ENCODE measurements at regions not wholly inside any gene's neighbourhood (a gene's known extent, or its start where the extent isn't known, plus 50 kb on each side); places are given as distances from the start of the nearest gene placed in this dataset.

DNA sequence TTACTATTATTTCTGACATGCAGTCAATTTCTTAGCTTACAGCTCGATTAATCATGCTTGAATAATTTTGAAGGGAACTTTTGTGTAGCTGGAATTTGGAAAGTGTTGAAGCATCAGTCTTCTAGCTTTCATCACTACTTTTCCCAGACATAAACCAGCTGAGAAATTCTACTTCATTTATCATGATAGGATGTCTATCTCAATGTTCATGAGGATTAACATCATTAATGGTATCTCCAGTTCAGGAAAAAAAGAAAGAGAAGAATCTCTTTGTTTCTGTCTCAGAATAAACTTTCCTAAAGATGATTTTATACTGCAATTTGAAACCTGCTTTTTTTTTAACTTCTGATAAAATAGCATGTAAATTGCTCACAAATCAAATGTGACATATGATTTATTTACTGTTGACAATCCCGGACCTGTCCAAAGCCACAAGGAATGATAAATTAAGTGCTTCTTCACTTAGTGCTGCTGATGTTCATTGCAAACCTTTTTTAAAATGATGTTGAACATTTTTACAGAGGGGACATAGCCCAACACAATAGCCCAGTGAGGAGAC, 412.1 kb upstream of the CLINT1 start:
- no peak overlapping the region for H3K4me3 Mint-ChIP-seq
- no peaks in the 10 kb centered on the region for H3K4me1 Mint-ChIP-seq
- no peaks in the 10 kb centered on the region for H3K9me3 Mint-ChIP-seq
- ATAC-seq (replicated peaks) = no peak
- H3K27ac Mint-ChIP-seq = no peak overlapping the region
- H3K36me3 Mint-ChIP-seq (ENCODE audit: low read depth) = no peaks in the 10 kb centered on the region
- peaks cover 6% of the 10 kb centered on the region for H3K27me3 Mint-ChIP-seq

- Mint-ChIP-seq H3K36me3 (ENCODE audit: low read depth) (no peaks in the 10 kb centered on the region), H3K27me3 (no peaks in the 10 kb centered on the region), H3K4me3 (no peak overlapping the region), H3K4me1 (no peaks in the 10 kb centered on the region), H3K9me3 (no peaks in the 10 kb centered on the region), H3K27ac (no peak overlapping the region)
- ATAC-seq (replicated peaks) = no peak
These were observed 409.3 kb upstream of the CLINT1 start for GRCh38 chr5:158268286-158268685.

- Mint-ChIP-seq H3K4me1 (no peaks in the 10 kb centered on the region), H3K27me3 (no peaks in the 10 kb centered on the region), H3K9me3 (no peaks in the 10 kb centered on the region), H3K36me3 (ENCODE audit: low read depth) (no peaks in the 10 kb centered on the region), H3K4me3 (no peak overlapping the region), H3K27ac (no peak overlapping the region)
- ATAC-seq (replicated peaks) = no peak
These were observed 408.3 kb upstream of the CLINT1 start for GRCh38 chr5:158267228-158267627.

DNA sequence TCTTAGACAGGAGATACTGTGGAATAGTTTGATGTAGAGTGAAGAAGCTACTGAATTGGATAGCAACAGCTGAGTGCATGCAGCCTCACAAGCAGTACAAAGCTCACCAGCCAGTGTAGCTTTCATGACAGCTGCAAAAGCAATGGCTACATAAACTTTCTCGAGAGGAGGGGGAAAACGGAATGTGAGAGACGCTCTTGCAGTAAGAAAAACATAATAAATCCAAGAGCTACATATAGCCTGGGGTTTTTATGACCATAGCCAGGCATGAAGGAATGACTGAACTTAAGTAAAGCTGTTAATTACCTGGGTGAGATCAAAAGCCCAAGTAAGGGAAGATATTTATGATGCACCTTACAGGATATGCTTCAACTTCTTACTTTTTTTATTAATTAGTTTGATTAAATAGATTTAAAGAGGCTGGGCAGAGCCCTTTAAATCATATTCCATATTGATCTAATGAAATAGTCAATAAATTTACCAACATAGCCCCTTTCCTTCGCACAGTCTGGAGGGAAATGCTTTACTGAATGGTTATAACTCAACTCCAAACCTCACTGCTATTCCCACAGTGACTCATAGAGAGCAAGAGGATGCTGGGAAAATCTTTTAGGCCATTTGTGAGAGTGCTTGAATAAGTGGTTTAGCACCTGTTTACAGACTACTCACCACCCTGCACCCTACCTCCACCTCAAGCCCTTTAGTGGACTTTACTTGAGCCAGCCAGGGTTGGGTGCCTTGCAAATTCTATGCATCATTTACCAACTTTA, 407.2 kb upstream of the CLINT1 start:
- no peaks in the 10 kb centered on the region for H3K27me3 Mint-ChIP-seq
- H3K4me3 Mint-ChIP-seq = no peak overlapping the region
- H3K36me3 Mint-ChIP-seq (ENCODE audit: low read depth) = no peaks in the 10 kb centered on the region
- no peak overlapping the region for H3K27ac Mint-ChIP-seq
- no peaks in the 10 kb centered on the region for H3K4me1 Mint-ChIP-seq
- no peaks in the 10 kb centered on the region for H3K9me3 Mint-ChIP-seq
- ATAC-seq (replicated peaks) = no peak

- no peaks in the 10 kb centered on the region for H3K4me1 Mint-ChIP-seq
- no peak overlapping the region for H3K4me3 Mint-ChIP-seq
- no peaks in the 10 kb centered on the region for H3K36me3 Mint-ChIP-seq (ENCODE audit: low read depth)
- no peak overlapping the region for H3K27ac Mint-ChIP-seq
- H3K27me3 Mint-ChIP-seq = no peaks in the 10 kb centered on the region
- no peaks in the 10 kb centered on the region for H3K9me3 Mint-ChIP-seq
- ATAC-seq (replicated peaks) = no peak
These were observed 406.4 kb upstream of the CLINT1 start for GRCh38 chr5:158265346-158265745.

DNA sequence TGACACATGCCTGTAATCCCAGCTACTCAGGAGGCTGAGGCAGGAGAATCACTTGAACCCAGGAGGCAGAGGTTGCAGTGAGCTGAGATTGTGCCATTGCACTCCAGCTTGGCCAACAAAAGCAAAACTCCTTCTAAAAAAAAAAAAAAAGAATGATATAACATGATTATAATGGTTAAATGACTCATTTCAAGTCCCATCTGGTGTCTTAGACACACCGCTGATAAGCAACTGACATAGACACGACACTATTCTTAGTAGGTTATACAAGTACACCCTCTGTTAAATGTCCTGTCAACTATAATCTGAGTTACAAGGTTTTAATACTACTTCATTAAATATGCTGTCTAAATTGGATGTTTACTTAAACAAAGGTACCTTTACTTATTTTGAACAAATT, 405.3 kb upstream of the CLINT1 start:
- Mint-ChIP-seq H3K4me3 (no peak overlapping the region), H3K9me3 (no peaks in the 10 kb centered on the region), H3K36me3 (ENCODE audit: low read depth) (no peaks in the 10 kb centered on the region), H3K27ac (no peak overlapping the region), H3K4me1 (no peaks in the 10 kb centered on the region), H3K27me3 (no peaks in the 10 kb centered on the region)
- no peak for ATAC-seq (replicated peaks)

DNA sequence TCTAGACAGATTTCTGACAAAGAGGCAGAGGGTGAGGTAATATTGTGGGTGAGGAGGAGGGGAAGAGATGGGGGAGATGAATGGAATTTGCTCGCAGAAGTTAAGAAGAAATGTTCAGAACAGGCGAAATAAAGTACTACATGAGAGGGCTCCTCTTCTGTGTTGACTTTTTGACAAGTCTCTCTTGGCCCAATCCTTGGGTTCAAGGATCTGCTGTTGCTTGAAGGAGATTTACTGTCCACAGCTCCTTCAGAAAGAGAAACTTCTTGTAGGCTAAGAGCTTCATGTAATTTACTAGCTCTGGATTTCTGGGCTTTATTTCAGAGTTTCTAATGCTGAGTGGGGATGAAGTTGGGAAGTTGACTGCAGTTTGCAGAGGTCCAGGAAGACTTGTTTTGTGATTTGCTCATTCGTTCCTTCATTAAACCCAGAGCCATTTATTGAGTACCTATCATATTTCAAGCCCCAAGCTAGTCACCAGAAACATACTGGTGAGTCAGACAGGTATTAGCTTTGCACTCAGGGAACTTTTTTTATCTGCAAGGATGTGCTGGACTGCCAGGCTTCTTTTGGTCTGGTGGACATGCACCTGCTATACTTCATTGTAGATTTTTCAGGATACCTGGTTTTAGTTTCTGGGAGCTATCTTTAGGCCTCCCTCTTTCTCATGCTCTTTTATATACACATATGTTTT, 402.9 kb upstream of the CLINT1 start:
- no peak for ATAC-seq (replicated peaks)
- Mint-ChIP-seq H3K4me1 (no peaks in the 10 kb centered on the region), H3K27me3 (no peaks in the 10 kb centered on the region), H3K36me3 (ENCODE audit: low read depth) (no peaks in the 10 kb centered on the region), H3K9me3 (no peaks in the 10 kb centered on the region), H3K27ac (no peak overlapping the region), H3K4me3 (no peak overlapping the region)

DNA sequence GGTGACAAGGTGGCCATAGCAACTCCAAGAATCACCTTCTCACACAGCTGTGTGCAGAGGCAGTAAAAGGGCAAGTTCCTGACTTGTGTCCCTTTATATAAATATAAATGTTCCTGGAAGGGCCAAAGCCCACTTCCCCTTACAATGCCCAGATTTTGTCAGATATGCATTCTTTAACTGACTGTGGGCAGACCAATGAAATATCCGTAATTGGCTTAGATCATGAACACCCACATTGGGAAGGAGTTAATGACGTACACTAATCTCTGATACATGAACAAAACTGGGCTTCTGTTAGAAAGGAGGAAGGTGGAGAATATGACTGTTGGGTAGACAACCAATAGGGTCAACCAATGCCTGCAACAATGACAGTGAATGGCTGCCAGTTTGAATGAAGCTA, 397.2 kb upstream of the CLINT1 start:
- H3K4me3 Mint-ChIP-seq = no peak overlapping the region
- H3K27ac Mint-ChIP-seq = no peak overlapping the region
- no peaks in the 10 kb centered on the region for H3K4me1 Mint-ChIP-seq
- no peaks in the 10 kb centered on the region for H3K36me3 Mint-ChIP-seq (ENCODE audit: low read depth)
- H3K9me3 Mint-ChIP-seq = no peaks in the 10 kb centered on the region
- peaks cover 14% of the 10 kb centered on the region for H3K27me3 Mint-ChIP-seq
- ATAC-seq (replicated peaks) = no peak

DNA sequence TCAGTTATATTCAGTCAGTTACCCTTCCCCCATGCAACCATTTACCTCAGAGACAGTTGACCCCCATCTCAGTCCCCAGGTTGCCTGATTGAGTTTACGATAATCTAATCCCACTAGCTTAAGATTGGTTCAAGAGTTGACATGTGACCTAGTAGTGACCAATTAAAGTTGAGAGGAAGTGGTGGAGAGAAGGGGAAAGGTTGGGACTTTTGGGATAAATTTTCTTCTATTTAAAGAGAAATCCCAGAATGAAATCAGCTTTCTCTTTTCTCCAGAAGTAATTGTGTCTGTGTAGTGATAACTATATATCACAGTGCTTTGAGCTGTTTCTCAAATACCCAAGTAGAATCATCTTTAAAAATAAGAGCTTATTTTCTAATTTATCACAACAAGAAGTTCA, 396.7 kb upstream of the CLINT1 start:
- Mint-ChIP-seq H3K9me3 (no peaks in the 10 kb centered on the region), H3K36me3 (ENCODE audit: low read depth) (no peaks in the 10 kb centered on the region), H3K4me3 (no peak overlapping the region), H3K27ac (no peak overlapping the region), H3K4me1 (no peaks in the 10 kb centered on the region), H3K27me3 (peaks cover 17% of the 10 kb centered on the region)
- no peak for ATAC-seq (replicated peaks)

DNA sequence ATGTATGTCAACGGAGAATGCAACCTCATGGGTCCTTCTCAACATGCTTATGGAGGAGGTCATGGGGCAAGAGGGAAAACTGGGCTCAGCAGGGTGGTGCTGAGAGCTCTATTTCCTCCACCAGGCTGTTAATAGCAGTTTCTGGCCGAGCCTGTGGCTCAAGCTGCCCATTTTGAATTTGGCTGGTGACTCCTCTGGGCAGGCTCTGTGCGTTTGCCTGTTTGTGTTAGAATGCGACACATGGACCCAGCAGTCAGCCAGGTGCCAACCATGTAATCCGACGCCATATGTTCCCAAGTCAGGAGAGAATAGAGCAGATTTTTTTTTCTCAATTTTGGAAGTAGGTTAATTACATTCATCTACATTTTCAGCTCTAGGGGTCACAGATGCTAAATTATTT, 387.7 kb upstream of the CLINT1 start:
- no peaks in the 10 kb centered on the region for H3K4me1 Mint-ChIP-seq
- peaks cover 15% of the 10 kb centered on the region for H3K27me3 Mint-ChIP-seq
- ATAC-seq (replicated peaks) = no peak
- no peaks in the 10 kb centered on the region for H3K9me3 Mint-ChIP-seq
- H3K27ac Mint-ChIP-seq = no peak overlapping the region
- H3K36me3 Mint-ChIP-seq (ENCODE audit: low read depth) = no peaks in the 10 kb centered on the region
- H3K4me3 Mint-ChIP-seq = no peak overlapping the region

GRCh38 chr5:158245513-158245912, 386.6 kb upstream of the CLINT1 start:
- Mint-ChIP-seq H3K4me1 (no peaks in the 10 kb centered on the region), H3K27ac (no peak overlapping the region), H3K9me3 (no peaks in the 10 kb centered on the region), H3K36me3 (ENCODE audit: low read depth) (no peaks in the 10 kb centered on the region), H3K27me3 (peaks cover 11% of the 10 kb centered on the region), H3K4me3 (no peak overlapping the region)
- no peak for ATAC-seq (replicated peaks)

DNA sequence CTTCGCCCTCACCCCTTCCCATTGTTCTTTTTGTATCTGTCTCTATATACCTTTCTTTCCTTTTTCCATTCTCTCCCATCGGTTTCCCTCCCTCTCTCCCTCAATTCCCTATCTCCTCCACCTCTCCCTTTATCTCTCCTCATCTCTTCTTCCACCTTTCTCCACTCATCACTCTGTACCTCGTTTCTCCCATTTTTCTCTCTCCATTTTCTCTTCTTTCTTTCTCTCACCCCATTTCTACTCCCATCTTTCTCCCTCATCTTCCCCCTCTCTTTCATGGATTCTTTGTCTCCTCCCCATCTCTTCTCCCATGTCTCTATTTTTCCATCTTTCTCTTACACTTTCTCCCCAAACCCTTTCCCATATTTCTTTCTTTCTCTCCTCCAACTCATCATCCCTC, 385.9 kb upstream of the CLINT1 start:
- H3K4me1 Mint-ChIP-seq = no peaks in the 10 kb centered on the region
- ATAC-seq (replicated peaks) = no peak
- H3K4me3 Mint-ChIP-seq = no peak overlapping the region
- H3K36me3 Mint-ChIP-seq (ENCODE audit: low read depth) = no peaks in the 10 kb centered on the region
- peaks cover 11% of the 10 kb centered on the region for H3K27me3 Mint-ChIP-seq
- no peaks in the 10 kb centered on the region for H3K9me3 Mint-ChIP-seq
- no peak overlapping the region for H3K27ac Mint-ChIP-seq

DNA sequence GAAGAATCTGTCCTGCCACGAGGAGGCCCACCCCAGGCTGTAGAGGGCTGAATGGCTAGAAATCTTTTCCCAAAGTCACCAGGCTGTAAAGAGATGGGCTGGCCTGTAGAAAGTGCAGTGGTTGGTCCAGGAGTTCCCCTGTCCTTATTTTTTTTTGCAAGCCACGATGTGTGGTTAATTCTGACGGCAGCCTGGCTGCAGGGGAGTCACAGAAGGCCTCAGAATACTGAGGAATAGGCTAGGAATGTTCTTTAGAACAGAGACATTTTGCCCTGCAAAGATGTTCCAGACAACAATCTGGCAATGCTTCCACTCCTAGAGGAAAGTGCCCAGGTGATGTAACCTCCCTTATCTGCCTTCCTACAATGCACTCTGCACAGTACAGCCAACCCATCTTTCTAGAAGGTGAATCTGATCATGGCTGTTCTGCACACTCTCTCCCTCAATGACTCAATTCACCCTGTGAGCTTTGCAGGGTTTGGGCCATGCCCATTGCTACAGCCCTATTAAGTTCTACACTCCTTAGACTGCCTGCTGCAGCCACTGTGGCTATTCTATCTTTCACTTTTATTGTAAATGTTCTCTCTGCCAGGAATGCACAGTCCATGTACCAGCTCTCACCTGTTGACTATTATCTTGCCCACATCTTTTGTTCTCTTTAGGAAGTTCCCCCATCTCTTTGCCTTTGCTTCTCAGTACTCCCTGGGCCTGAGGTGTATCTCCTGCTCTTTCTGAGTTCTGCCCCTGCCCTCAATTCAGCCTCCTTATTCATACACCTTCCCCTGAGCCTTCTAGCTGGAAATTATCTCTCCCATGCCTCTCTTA, 377.8 kb upstream of the CLINT1 start:
- H3K27me3 Mint-ChIP-seq = peaks cover 7% of the 10 kb centered on the region
- no peaks in the 10 kb centered on the region for H3K36me3 Mint-ChIP-seq (ENCODE audit: low read depth)
- H3K27ac Mint-ChIP-seq = no peak overlapping the region
- H3K9me3 Mint-ChIP-seq = no peaks in the 10 kb centered on the region
- no peak overlapping the region for H3K4me3 Mint-ChIP-seq
- no peaks in the 10 kb centered on the region for H3K4me1 Mint-ChIP-seq
- no peak for ATAC-seq (replicated peaks)

- H3K4me3 Mint-ChIP-seq = no peak overlapping the region
- H3K4me1 Mint-ChIP-seq = no peaks in the 10 kb centered on the region
- H3K27me3 Mint-ChIP-seq = peaks cover 7% of the 10 kb centered on the region
- no peak for ATAC-seq (replicated peaks)
- no peak overlapping the region for H3K27ac Mint-ChIP-seq
- no peaks in the 10 kb centered on the region for H3K36me3 Mint-ChIP-seq (ENCODE audit: low read depth)
- no peaks in the 10 kb centered on the region for H3K9me3 Mint-ChIP-seq
These were observed 376.2 kb upstream of the CLINT1 start for GRCh38 chr5:158235159-158235547.

Data from activated T-helper 17 cell treated with anti-CD3 and anti-CD28 coated beads, Interleukin-2, amount 50 U/mL, for 72 hours (primary cell).